ENCODE measurements at regions not wholly inside any gene's neighbourhood (a gene's known extent, or its start where the extent isn't known, plus 50 kb on each side); places are given as distances from the start of the nearest gene placed in this dataset.

DNA sequence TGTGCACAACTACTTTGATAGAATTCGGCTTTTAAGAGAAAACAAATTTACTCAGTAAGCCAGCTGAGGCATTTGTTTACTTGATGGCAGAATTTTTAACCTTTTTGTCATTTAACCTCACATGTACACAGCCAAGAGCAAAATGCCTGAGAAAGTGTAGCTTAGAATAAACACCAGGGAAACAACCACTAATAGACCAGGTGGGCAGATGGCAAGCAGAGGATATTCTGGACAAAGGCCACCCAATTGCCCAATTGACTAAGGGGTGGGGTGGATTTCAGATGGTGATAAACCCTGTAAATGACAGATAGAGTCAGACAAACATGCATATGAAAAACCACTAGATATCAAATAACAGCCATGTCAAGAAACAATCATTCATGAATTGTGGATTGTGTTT is 190.7 kb upstream of the FBXL4 start:
- DNase-seq (ENCODE audit: low spot score) = no peak

DNA sequence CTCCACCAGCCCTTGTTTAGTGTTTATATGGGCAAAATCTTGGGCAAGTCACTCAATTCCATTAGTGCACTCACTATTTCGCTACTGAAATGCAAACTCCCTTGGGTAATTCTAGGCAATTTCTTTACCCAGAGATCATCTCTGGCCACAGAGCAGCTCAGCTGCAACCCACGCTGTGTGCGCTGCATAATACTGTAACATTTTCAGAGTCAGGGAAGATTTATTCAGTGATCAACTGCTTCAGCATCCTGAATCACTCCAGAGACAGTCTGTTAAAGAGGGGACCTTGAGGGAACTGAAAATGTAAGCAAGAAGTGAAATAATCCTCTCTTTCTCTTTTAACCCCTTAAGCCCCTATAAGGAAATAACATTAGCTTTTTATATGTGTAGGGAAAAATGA is 189.6 kb upstream of the FBXL4 start:
- no peak for DNase-seq (ENCODE audit: low spot score)

- no peak for DNase-seq (ENCODE audit: low spot score)
Observed at GRCh38 chr6:99136488-99136887, 188.7 kb upstream of the FBXL4 start.

DNA sequence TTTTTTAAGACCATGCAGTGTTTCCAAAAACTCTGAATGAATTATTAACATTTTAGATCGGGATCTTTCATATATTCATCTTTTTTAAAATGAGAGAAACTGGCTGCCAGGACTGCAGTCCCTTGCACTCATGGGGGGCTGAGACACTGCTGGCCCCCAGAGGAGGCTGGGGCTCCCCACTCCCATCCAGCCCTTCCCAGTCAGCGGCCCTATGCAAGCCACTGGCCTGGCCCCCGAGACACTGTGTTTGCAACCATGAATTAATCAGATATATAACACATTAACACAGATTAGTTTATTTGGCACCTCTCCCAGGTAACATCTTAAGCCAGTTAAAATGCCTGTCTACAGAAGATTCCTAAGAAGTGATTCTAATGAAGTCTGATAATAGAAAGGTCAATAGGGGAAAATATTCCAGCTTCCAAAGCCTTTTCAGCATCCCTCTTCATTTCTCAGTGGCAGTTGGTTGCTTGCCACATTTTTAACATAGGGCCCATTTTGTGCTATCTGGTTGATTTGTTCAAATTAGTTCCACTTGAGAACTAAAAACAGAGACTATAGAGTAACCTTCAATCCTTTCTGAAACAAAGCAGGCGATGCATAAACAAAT is 184.4 kb upstream of the FBXL4 start:
- DNase-seq (ENCODE audit: low spot score) = peak; percentile 57

DNA sequence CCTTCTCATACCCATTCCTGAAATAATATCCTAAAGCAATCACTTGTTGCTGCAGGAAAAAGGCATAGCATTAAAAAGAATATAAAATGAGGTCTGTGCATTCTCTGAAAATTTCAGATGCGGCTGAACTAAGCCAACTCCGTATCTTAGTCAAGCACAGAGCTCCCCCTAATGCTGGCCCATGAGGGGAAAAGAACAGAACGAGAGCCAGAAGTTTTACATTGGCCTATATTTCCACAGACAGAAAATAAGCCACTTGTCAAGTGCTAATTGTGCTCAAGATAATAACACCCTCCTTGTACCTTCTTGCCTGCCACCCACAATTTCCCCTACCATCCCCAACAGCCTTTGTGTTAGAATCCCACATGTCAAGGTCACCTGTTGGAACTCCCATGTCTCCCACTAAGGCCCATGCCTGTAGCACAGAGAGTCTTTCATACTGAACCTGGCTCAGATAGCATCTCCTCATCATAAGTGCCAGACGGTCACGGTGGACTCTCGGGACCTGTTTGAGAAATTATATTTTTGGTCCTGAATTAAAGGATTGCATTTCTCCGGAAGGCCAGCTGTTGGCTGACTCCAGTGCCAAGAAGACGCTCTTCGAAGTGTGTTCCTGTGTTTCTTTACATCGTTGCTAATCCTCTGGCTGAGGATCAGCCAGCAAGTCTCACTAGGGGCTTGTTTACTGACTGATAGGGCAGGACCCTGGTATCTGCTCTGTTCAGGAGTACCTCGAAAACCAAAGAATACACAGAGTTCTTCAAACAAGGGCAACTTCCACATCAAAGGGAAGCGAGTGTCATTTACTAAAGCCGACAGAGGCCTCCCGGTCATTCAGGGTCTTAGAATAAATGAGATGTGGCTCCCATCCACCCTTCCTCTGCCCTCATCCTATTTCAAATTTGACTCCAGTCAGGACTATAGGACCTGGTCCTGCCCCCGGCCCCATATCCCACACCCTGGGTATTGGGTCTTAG is 183.4 kb upstream of the FBXL4 start:
- peak; percentile 74 for DNase-seq (ENCODE audit: low spot score)

DNA sequence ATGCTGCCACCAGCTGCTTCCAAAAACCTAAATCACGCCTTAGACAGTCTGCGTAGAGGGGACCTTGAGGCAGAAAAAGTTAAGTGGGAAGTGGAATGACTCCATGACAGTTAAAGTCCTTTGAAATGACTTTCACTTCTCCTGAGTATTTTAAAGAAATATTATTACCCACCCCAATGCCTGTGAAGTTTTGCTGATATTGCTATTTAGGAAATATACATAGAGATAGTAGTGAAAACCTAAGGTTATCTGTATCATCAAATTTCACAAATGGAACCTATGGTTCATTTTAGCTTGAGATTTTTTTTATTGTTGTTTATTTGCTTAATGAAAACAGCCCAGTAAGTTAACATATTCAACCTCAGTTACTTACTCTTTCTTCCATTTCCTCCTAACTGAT is 182.1 kb upstream of the FBXL4 start:
- no peak for DNase-seq (ENCODE audit: low spot score)

GRCh38 chr6:99121748-99122147 is 174.0 kb upstream of the FBXL4 start:
- no peak for DNase-seq (ENCODE audit: low spot score)

- DNase-seq (ENCODE audit: low spot score) = no peak
Observed at GRCh38 chr6:99120641-99121040, 172.9 kb upstream of the FBXL4 start.

DNA sequence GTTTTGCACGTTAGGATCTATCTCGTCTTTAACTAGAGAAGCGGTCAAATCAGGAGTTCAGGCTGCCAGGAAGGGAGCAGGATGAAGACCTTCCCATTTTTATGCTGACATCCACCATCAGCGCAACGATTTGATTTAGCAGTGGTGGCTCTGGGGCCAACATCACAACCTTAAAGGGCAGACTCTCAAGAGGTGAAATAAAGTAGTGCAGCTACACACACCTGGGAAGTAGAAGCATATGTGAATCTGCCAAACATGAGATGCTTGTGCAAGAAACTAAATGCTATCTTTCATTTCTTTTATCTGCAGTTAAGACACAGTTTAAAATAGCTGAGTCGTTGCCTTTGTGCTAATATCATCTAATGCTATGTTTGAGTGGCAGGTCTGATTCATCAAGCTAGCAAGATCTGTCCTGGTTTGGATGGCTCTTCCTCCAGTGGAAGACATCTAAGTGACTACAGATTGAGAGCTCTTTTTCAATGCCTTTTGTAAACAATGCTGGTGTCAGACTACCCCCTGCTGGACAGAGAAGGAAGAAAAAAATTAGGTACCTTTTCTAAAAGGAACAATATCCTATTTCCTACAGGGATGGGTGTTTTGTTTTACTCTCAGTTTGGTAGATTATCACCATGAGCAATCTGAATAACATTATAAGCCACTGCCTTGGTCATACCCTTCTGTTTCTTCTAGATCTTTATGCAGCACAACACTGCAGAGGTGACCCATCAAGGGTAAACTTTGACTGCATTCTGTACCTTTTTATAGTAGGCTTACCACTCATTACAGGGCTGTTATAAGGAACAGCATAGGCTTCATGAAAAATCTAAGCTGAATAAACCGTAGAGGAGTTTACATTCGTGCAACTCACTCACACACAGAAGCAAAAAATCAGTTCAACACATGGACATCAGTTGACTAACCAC is 171.6 kb upstream of the FBXL4 start:
- DNase-seq (ENCODE audit: low spot score) = peak; percentile 54

GRCh38 chr6:99114769-99115406 is 167.1 kb upstream of the FBXL4 start:
- no peak for DNase-seq (ENCODE audit: low spot score)

- no peak for DNase-seq (ENCODE audit: low spot score)
Observed at GRCh38 chr6:99111590-99111989, 163.8 kb upstream of the FBXL4 start.

GRCh38 chr6:99110029-99110428 is 162.3 kb upstream of the FBXL4 start:
- DNase-seq (ENCODE audit: low spot score) = no peak

GRCh38 chr6:99104218-99104617 is 156.5 kb upstream of the FBXL4 start:
- DNase-seq (ENCODE audit: low spot score) = no peak

DNA sequence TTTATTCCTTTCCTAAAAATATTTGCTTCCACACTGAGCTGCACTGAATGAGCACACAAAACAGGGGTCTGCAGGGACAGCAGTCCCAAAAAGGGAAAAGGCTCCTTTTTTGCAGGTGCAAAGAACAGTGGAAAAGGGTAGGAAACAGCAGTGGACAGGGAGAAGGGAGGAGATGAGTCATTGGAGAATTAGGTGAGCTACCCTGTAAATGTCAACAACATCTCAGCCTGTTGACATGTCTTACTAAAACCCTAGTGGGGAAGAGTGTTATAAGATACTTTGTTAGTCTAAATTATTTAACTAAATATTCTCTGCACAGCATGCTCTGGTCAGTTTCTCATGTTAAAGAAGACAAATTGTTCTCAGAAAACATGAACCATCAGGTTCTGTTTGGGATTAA is 151.5 kb upstream of the FBXL4 start:
- DNase-seq (ENCODE audit: low spot score) = no peak

- no peak for DNase-seq (ENCODE audit: low spot score)
Observed at GRCh38 chr6:99096170-99096569, 148.4 kb upstream of the FBXL4 start.

DNA sequence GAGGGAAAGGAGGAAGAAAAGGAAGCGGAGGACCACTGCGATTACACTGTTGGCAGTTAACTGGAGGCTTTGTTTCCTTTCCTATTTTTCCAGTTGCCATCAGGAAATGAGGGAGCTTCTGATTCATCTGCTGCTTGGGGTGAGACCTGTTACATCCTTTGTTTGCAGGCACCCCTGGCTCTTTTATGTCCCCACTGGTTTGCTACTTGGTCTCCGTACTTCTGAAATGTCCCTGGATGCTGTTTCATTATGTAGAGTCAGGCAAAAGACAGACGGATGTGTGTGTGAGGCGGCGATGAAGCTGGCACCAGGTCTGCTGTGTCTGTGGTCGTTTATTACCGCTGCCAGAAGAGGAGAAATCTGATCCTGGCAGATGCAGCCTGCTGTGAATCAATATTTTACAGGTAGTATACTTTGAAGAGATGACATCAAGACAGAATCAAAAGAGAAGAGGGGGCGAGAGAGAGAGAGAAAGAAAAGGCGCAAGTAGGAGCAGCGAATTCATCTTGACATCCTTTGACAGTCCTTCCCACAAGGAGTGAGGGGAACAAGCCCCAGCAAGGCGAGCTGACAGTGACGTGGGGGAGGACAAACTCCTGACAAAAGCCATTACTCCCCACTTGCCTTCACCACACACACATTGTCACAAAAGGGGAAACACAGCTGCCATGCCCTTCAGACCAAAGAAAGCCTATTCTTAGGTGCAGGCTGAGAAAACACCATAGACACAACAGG is 145.9 kb upstream of the FBXL4 start:
- no peak for DNase-seq (ENCODE audit: low spot score)

- DNase-seq (ENCODE audit: low spot score) = no peak
Observed at GRCh38 chr6:99092461-99092860, 144.7 kb upstream of the FBXL4 start.

GRCh38 chr6:99091985-99092384 is 144.2 kb upstream of the FBXL4 start:
- no peak for DNase-seq (ENCODE audit: low spot score)

- DNase-seq (ENCODE audit: low spot score) = no peak
Observed at GRCh38 chr6:99080191-99080590, 132.4 kb upstream of the FBXL4 start.

GRCh38 chr6:99079058-99079457 is 131.3 kb upstream of the FBXL4 start:
- DNase-seq (ENCODE audit: low spot score) = no peak

- DNase-seq (ENCODE audit: low spot score) = no peak
Observed at GRCh38 chr6:99073223-99073622, 125.5 kb upstream of the FBXL4 start.

All from D341Med (cell line).